ENCODE measurements at regions not wholly inside any gene's neighbourhood (a gene's known extent, or its start where the extent isn't known, plus 50 kb on each side); places are given as distances from the start of the nearest gene placed in this dataset.

GRCh38 chr1:4602462-4603294 is 51.7 kb upstream of the AJAP1 start:
- Mint-ChIP-seq H3K4me3 (ENCODE audit: unreplicated experiment) (no peak overlapping the region), H3K27ac (ENCODE audit: low read depth, unreplicated experiment) (no peak overlapping the region), H3K4me1 (ENCODE audit: insufficient read depth, unreplicated experiment) (peaks cover 18% of the 10 kb centered on the region), H3K9me3 (ENCODE audit: unreplicated experiment) (peaks cover 8% of the 10 kb centered on the region), H3K36me3 (ENCODE audit: insufficient read depth, unreplicated experiment) (no peaks in the 10 kb centered on the region), H3K27me3 (ENCODE audit: insufficient read depth, unreplicated experiment) (no peaks in the 10 kb centered on the region)
- TF ChIP-seq CTCF (IDR thresholded peaks at IDR 0.05; ENCODE audit: unreplicated experiment) = no peak
- intact Hi-C loops (cut with micrococcal nuclease) = no loop called here
- no TSS peak for BruUV-seq (replicated peaks)
- ChIA-PET POLR2A (no interaction called here), CTCF (interaction anchor here (0.6 kb wide), 1 partner anchor 481 kb away, joined by 3 read pairs; no protein-coding TSS in a partner anchor)
- no peak for DNase-seq (ENCODE audit: unreplicated experiment)

- peak overlapping the region; percentile 13 for H3K4me3 Mint-ChIP-seq (ENCODE audit: unreplicated experiment)
- peaks cover 18% of the 10 kb centered on the region for H3K4me1 Mint-ChIP-seq (ENCODE audit: insufficient read depth, unreplicated experiment)
- no peaks in the 10 kb centered on the region for H3K27me3 Mint-ChIP-seq (ENCODE audit: insufficient read depth, unreplicated experiment)
- ChIA-PET CTCF (no interaction called here), POLR2A (no interaction called here)
- no peak for TF ChIP-seq CTCF (IDR thresholded peaks at IDR 0.05; ENCODE audit: unreplicated experiment)
- H3K9me3 Mint-ChIP-seq (ENCODE audit: unreplicated experiment) = peaks cover 13% of the 10 kb centered on the region
- BruUV-seq (replicated peaks) = no TSS peak
- H3K27ac Mint-ChIP-seq (ENCODE audit: low read depth, unreplicated experiment) = peak overlapping the region; percentile 43
- intact Hi-C loops (cut with micrococcal nuclease) = no loop called here
- DNase-seq (ENCODE audit: unreplicated experiment) = peak; percentile 81
- no peaks in the 10 kb centered on the region for H3K36me3 Mint-ChIP-seq (ENCODE audit: insufficient read depth, unreplicated experiment)
These were observed 50.9 kb upstream of the AJAP1 start for GRCh38 chr1:4603295-4604110.

All from MCF 10A (cell line).